Erythroblast (primary cell): ENCODE measurements at regions not wholly inside any gene's neighbourhood (a gene's known extent, or its start where the extent isn't known, plus 50 kb on each side); places are given as distances from the start of the nearest gene placed in this dataset.

ENCODE experiments used
- GATA1 ChIP-seq: IDR thresholded peaks from 2 replicates; pipeline ENCODE4 v1.6.1; 2011; ENCODE audit warnings: low read depth, mild to moderate bottlenecking, control low read depth, low read length, moderate library complexity
- POLR2A ChIP-seq: IDR thresholded peaks from 2 replicates; pipeline ENCODE4 v1.6.1; 2011; ENCODE audit warnings: mild to moderate bottlenecking, low read length

DNA sequence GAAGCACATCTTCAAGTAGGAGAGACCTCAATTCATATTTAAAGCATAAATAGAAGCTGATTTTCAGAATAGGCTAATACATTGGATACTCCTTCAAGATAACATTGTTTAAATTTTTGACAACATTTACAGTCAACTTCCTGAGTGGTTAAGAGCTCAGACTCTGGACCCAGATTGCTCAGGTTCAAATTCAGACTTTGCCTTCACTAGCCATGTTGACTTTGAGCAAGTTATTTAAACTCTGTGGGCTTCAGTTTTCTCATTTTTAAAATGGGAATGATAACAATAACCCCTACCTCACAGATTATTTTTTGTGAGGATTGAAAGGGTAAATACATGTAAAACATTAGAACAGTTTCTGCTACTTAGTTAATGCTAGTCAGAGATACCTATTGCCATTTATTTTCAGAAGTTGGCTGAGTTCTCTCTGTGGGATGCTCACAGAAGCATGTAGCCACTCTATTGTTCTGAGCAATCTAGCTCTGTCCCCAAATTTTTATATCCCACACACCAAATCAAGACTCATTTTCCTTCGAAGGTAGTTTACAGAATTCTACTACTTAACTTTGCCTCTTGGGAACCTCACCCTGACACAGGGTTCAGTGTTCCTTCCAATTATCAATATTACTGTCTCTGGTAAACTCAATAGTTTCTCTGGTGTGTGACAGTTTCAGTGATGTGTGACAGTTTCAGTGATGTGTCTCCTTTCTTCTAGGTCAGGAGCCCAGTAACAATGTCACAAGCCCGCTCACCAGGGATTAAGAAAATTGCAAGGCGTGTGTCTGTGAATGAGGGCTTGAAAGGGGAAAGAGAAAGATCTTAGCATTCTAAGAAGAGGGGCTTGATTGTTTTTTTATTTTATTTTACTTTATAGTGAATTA lies 79.4 kb upstream of the OSTN start:
- TF ChIP-seq POLR2A (no peak), GATA1 (no peak)
